Lower leg skin (tissue), 3 donors: ENCODE measurements at regions not wholly inside any gene's neighbourhood (a gene's known extent, or its start where the extent isn't known, plus 50 kb on each side); places are given as distances from the start of the nearest gene placed in this dataset.
"Not testable (repeated sequence)": the region's sequence is repeated elsewhere in the genome, so short reads cannot be mapped to it uniquely, and the experiment has no call there.

Experiments
- POLR2A ChIP-seq, 2 donors: fragments of 450-650 bp; IDR thresholded peaks; one replicate each; pipeline ENCODE4 v1.6.1; 2016 to 2017; ENCODE audit warnings: antibody characterized with exemption in 2 of 2, mild to moderate bottlenecking in 1 of 2, moderate library complexity in 1 of 2
- TF ChIP-seq, protein P1 (sequence below), 3 donors: fragments of 450-650 bp; IDR thresholded peaks; one replicate each; pipeline ENCODE4 v1.5.1; 2016; ENCODE audit warnings: antibody characterized with exemption in 3 of 3, mild to moderate bottlenecking in 3 of 3, moderate library complexity in 2 of 3

- TF ChIP-seq, protein P1, sequence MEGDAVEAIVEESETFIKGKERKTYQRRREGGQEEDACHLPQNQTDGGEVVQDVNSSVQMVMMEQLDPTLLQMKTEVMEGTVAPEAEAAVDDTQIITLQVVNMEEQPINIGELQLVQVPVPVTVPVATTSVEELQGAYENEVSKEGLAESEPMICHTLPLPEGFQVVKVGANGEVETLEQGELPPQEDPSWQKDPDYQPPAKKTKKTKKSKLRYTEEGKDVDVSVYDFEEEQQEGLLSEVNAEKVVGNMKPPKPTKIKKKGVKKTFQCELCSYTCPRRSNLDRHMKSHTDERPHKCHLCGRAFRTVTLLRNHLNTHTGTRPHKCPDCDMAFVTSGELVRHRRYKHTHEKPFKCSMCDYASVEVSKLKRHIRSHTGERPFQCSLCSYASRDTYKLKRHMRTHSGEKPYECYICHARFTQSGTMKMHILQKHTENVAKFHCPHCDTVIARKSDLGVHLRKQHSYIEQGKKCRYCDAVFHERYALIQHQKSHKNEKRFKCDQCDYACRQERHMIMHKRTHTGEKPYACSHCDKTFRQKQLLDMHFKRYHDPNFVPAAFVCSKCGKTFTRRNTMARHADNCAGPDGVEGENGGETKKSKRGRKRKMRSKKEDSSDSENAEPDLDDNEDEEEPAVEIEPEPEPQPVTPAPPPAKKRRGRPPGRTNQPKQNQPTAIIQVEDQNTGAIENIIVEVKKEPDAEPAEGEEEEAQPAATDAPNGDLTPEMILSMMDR (IDR thresholded peaks at IDR 0.05) = not testable (repeated sequence)
- not testable (repeated sequence) for TF ChIP-seq POLR2A (IDR thresholded peaks at IDR 0.05)
These were observed 943.0 kb downstream of the TUBA3C start for GRCh38 chr13:18238586-18238985.
